Skin epidermis (tissue), 12 donors: ENCODE measurements at regions not wholly inside any gene's neighbourhood (a gene's known extent, or its start where the extent isn't known, plus 50 kb on each side); places are given as distances from the start of the nearest gene placed in this dataset.

Experiments used
- H3K27ac ChIP-seq, 21 experiments: fragments of 200-600 bp; sonication (generic) in 11 of 21; one replicate each; pipeline ENCODE4 v1.5.0; 2020; ENCODE audit warnings: mild to moderate bottlenecking in 3 of 21, inconsistent platforms in 2 of 21, moderate library complexity in 2 of 21
- H3K4me3 ChIP-seq, 7 experiments: fragments of 200-600 bp; sonication (generic) in 2 of 7; one replicate each; pipeline ENCODE4 v1.5.0; 2020; ENCODE audit warnings: inconsistent platforms in 2 of 7, mild to moderate bottlenecking in 2 of 7, moderate library complexity in 1 of 7

- Histone ChIP-seq H3K27ac (peak overlapping the region in 7 of 21 experiments; percentile 18 to 62 (median 41)), H3K4me3 (no peak overlapping the region)
Measured at GRCh38 chr18:37640504-37640903, 74.9 kb upstream of the CELF4 start.

GRCh38 chr18:37639846-37640245 lies 74.2 kb upstream of the CELF4 start:
- Histone ChIP-seq H3K27ac (peak overlapping the region in 7 of 21 experiments; percentile 24 to 62 (median 45)), H3K4me3 (no peak overlapping the region)

DNA sequence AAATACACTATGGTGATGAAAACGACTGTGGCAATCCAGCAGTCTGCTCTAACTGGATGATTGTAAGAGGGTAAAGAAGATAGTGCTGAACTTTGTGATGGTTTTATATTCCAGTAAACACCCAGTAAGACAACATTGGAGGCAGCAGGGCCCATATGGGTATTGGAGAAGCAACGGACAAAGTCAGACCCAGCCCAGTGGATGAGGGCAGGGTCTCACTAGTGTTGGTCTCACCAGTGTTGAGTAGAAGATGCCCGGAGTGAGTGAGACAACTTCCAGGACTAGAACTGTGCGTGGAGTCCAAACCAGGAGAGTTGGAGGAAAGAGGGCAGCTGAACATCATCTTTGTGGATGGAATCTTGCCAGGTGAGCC lies 71.9 kb upstream of the CELF4 start:
- Histone ChIP-seq H3K27ac (peak overlapping the region in 1 of 21 experiments; percentile 32), H3K4me3 (no peak overlapping the region)

- Histone ChIP-seq H3K4me3 (no peak overlapping the region), H3K27ac (no peak overlapping the region)
Measured at GRCh38 chr18:37636831-37637477, 71.4 kb upstream of the CELF4 start.

DNA sequence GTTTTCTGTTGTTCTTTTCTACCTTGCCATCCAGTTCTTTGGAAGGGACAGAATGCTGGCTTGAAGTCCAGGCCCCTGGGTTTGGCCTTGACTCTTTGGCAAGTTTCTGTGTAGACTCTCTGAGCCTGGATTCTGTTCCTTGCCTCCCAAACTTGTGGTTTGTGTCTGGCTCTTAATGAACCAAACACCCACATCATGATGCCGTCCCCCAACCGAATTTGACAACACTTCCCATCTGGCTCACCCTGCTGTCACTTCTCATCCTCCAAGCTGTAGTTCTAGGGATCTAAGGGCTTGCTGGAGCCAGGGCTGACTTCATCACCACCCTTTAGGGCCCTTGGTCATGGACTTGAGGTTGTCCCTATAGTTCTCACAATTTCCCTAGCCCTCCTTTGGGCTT lies 68.9 kb upstream of the CELF4 start:
- Histone ChIP-seq H3K27ac (no peak overlapping the region), H3K4me3 (no peak overlapping the region)

GRCh38 chr18:37631422-37631821 lies 65.8 kb upstream of the CELF4 start:
- Histone ChIP-seq H3K27ac (no peak overlapping the region), H3K4me3 (no peak overlapping the region)

DNA sequence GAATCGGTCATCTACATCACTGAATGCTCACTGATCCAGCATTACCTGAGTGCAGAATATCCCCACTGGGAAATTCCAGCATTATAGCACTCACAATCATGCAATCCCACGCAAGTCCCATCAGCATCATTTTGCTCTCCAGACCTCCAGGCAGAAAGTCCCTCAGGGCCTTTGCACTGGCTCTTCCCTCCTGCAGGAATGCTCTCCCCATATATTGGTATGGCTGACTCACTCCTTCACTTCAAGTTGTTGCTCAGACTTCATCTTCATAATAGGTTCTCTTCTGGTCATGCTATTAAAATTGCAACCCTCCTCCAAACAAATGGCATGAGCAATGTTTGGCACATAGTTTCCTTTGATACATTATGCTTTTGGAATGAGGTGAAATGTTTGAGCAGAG lies 64.7 kb upstream of the CELF4 start:
- Histone ChIP-seq H3K27ac (no peak overlapping the region), H3K4me3 (no peak overlapping the region)

DNA sequence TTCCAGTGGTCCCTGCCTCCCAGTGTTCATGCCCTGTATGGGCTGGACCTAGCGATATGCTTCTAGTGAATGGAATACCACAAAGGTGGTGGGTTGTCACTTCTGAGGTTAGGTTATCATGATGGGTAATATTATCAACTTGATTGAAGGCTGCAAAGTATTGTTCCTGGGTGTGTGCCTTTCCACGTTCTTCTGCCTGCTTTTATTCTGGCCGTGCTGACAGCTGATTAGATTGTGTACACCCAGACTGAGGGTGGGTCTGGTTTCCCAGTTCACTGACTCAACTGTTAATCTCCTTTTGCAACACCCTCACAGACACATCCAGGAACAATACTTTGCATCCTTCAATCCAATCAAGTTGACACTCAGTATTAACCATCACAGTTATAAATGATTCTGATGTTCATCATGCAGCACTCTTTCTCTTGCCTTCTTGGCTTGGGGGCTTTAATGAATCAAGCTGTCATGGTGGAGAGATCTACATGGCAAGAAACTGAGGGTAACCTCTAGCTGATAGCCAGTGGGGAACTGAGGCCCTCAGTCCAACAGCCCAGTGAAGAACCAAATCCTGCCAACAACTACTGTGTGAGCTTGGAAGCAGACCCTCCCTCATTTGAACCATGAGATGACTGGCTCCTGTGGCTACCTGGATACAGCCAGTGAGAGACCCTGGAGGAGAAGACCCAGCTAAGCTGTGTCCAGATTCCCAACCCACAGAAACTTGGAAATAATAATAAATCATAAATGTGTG lies 63.0 kb upstream of the CELF4 start:
- Histone ChIP-seq H3K27ac (no peak overlapping the region), H3K4me3 (no peak overlapping the region)

GRCh38 chr18:37624318-37624717 lies 58.7 kb upstream of the CELF4 start:
- Histone ChIP-seq H3K4me3 (no peak overlapping the region), H3K27ac (no peak overlapping the region)

GRCh38 chr18:37619964-37620363 lies 54.4 kb upstream of the CELF4 start:
- Histone ChIP-seq H3K27ac (no peak overlapping the region), H3K4me3 (no peak overlapping the region)

DNA sequence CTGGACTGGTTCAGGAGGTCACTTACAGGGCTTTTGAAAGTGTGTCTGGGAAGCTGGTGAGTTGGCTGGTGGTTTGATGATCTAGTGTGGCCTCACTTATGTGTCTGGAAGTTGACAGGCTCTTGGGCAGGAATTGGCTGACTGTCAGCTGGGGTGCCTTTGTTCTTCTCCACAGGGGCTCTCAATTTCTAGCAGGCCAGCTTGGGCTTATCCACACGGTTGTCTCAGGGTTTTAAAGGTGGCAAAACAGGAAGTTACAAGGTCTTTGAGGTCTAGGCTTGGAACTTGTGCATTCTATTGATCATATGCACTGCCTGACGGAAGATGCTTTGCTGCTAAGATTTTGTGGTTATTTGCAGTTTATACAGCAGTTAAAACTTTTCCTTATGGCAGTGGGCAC lies 52.0 kb upstream of the CELF4 start:
- no peak overlapping the region for H3K4me3 ChIP-seq
- no peak overlapping the region for H3K27ac ChIP-seq
